LNCAP (cell line): ENCODE measurements at regions not wholly inside any gene's neighbourhood (a gene's known extent, or its start where the extent isn't known, plus 50 kb on each side); places are given as distances from the start of the nearest gene placed in this dataset.

Source experiments
- TF ChIP-seq, protein P1 (sequence below): fragments of 450-650 bp; IDR thresholded peaks from 2 replicates; pipeline ENCODE4 v1.5.1; 2017; ENCODE audit warnings: mild to moderate bottlenecking

DNA sequence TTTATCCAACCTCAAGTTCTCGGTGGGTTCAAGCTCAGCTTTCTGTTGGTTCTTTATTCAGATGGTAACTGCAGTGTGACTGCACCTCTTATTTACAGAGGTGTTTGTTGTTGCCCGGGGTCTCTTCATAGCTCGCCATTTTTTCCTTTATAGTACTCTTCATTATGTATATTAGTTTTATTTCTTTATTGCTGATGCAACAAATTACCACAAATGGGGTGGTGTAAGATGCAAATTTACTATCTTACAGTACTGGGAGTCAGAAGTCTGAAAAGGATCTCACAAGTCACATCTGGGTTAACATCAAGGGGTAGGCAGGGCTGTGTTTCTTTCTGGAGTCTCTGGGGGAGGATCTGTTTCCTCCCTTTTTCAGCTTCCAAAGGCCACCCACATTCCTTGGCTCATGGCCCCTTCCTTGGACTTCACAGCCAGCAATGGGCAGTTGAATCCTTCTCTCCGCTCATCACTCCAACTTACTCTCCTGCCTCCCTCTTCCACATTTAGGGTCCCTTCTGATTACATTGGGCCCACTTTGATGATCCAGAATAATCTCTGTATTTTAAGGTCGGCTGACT, 241.2 kb downstream of the HAPSTR1 start:
- TF ChIP-seq, protein P1, sequence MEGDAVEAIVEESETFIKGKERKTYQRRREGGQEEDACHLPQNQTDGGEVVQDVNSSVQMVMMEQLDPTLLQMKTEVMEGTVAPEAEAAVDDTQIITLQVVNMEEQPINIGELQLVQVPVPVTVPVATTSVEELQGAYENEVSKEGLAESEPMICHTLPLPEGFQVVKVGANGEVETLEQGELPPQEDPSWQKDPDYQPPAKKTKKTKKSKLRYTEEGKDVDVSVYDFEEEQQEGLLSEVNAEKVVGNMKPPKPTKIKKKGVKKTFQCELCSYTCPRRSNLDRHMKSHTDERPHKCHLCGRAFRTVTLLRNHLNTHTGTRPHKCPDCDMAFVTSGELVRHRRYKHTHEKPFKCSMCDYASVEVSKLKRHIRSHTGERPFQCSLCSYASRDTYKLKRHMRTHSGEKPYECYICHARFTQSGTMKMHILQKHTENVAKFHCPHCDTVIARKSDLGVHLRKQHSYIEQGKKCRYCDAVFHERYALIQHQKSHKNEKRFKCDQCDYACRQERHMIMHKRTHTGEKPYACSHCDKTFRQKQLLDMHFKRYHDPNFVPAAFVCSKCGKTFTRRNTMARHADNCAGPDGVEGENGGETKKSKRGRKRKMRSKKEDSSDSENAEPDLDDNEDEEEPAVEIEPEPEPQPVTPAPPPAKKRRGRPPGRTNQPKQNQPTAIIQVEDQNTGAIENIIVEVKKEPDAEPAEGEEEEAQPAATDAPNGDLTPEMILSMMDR, result no peak

DNA sequence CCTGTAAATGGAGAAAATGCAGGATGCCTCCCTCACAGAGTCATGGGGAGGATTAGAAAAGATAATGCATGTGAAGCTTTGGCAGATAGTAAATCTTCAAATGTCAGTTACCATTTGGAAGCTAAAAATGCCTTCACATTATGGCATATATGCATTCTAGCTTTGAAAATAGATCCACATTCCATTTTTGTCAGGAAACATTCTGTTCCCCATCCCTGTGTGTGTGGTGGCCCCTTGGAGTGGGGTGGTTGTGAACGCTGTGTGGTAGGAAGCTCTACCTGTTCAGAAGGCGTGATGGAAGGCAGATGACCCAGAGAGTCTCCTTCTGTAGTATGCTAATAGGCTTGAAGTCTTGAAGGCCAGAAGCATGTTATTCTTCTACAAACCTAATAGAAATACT, 242.0 kb downstream of the HAPSTR1 start:
- TF ChIP-seq, protein P1, result no peak

DNA sequence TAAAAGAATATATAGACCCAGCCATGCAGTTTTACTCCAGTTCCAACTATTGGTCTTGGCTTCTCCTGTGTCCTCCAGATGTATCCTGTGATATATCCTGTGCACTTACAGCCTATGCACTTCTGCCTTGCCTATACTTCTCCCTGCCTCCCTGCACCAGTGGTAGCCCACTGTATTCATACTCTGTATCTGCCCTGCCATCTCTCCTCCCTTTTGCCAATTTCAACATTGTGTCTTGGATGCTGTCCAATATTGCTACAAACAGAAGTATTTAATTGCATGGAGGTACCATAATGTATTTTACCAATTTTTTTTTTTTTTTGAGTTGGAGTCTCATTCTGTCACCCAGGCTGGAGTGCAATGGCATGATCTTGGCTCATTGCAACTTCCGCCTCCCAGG, 242.7 kb downstream of the HAPSTR1 start:
- TF ChIP-seq, protein P1, result no peak

DNA sequence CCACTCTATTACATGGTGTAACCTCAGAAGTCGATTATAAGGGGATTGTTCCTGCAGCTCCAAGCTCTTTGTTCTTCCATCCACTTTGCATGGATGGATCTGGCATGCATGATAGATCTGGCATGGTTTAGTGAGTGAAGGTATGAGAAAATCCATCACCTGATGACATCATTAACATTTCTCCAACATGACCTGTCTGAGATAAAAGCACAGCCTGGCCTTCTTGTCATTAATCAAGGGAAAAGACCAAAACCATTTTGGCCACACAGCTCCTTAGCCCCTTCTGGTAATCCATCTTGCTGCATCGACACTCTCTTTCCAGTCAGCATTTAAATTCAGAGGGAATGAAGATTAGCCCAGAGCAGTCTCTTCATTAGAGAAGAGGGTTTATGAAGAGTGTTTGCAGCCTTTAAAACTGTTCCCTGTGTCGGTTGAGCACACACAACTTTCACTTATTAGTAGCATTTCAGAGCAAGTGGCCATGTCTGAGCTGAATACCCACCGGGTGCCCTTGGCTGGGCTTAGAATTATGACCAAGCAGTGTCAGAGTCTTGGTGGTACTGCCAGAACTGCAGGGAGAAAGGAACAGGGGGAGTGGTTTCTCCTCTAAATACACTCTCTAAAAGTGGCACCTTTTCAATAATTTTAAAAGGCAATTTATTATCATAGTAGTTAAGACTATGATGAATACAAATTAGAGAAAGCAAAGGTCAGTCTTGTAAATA, 246.0 kb downstream of the HAPSTR1 start:
- TF ChIP-seq, protein P1, result no peak

DNA sequence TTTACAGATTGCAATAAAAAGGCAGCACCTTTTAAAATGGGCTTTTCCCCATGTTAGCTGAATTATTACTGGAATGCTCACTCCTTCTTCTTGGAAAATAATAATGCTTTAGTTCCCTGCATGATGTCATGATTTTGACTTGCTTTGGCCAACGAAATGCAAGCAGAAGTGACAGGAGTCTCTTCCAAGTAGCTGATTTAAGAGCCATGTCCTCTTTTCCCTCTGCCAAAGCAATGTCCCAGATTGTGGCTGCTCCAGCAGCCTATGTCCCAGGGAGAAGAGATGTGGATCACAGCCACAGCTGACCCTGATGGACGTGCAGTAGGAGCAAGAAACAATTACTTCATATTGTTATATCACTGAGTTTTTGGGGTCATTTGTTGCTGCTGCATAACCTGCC, 246.6 kb downstream of the HAPSTR1 start:
- TF ChIP-seq, protein P1, result no peak

DNA sequence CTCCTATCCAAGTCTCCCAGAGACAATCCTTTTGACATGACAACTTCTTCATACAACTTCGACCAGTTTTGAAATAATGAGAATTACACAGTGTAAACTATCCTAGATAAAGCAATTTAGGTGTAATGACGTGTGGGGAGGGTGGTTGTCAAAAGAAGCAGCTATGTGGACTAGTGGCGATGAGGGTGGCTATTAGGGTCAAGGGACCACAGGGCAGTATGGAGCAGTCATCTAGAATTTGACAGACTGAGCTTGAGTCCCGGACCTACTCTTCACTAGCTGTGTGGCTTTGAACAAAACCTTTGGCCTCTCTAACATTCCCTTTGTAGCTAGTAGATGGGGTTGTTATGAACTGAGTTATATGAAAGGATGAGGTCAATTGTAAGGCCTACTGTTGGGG, 247.1 kb downstream of the HAPSTR1 start:
- TF ChIP-seq, protein P1, result no peak

DNA sequence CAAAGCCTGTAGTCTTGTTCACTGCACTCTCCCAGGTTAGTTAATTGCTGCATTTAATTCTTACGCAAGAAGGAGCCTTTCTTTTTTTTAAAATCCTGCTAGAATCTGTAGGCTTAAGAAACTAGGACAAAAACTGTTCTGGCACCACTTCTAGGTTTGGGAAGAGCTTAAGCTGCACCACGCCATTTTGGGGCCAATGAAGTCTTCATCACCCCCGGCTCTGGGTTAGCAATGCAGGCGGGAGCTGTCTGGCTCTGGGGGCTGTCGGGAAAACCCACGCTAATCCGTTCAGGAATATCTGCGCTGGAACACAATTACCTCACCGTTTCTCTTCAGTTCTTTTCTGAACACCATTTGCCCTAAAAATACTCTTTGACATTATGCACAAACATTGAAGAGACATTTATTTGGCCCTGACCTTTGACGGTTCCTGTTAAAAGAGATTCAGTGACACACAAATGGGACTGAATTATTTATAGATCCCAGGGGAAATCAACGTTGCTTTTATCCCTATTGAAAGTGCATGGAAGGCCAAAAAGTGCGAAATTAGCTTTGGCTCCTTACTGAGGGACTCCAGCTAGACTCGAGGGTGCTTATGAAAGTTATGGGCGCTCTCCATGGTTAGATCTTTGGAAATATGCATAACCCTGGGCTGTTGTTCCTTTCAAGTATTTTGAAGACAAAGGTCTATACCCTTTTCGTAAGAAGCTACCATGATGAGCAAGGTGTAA, 249.2 kb downstream of the HAPSTR1 start:
- TF ChIP-seq, protein P1, result no peak
